GM12892 (cell line): ENCODE measurements at regions not wholly inside any gene's neighbourhood (a gene's known extent, or its start where the extent isn't known, plus 50 kb on each side); places are given as distances from the start of the nearest gene placed in this dataset.

Experiments
- DNase-seq: peaks from one replicate; pipeline ENCODE4 v3.0.0; 2011; ENCODE audit not compliant: insufficient read length
- FAIRE-seq: peaks from 2 replicates; lab custom pipeline; 2011; peaks lifted over from hg19 to GRCh38; lab: Jason Lieb, UNC
- POLR2A ChIP-seq: IDR thresholded peaks from 2 replicates; pipeline ENCODE4 v1.6.1; 2011; ENCODE audit warnings: low read depth, low read length, control low read depth
- POLR2AphosphoS5 ChIP-seq: IDR thresholded peaks from 2 replicates; pipeline ENCODE4 v1.6.1; 2011; ENCODE audit warnings: low read depth, low read length, control low read depth
- TAF1 ChIP-seq: IDR thresholded peaks from 2 replicates; pipeline ENCODE4 v1.6.1; 2011; ENCODE audit warnings: low read depth, mild to moderate bottlenecking, control low read depth, low read length, borderline replicate concordance

DNA sequence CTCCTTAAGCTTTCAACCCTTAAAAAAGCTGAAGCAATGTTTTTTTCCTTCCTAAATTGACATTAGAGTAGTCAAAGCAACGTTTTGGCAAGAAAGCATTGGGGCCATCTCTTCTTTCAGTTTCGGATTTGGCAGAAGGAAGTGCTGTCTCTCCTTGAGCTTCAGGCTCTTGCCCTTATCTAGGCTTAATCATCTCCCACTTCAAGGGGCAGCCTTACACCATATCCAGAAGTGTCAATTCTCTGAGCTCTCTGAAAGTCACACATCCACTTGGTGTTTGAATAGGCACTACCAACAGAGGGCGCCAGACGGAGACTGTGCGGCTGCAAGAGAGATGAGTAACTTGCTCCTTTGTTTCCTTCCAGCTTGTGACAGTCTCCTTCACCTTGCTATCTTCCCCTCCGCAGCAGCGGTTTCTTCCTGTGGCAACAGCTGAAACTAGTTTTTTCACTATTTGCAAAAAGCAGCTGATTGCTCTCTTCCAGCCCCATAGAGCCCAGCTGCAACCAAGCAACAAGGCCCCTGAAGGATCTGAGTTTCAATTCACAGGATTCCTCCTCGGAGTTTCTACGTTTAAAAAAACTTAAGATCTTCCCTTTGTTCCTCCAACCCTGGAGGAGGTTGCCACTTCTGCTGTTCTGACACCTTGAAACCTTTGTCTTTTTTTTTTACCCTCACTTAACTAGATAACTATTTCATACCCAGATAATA, 147.0 kb upstream of the SLCO3A1 start:
- DNase-seq (no peak), FAIRE-seq (no peak)
- TF ChIP-seq POLR2AphosphoS5 (no peak), POLR2A (no peak), TAF1 (no peak)

DNA sequence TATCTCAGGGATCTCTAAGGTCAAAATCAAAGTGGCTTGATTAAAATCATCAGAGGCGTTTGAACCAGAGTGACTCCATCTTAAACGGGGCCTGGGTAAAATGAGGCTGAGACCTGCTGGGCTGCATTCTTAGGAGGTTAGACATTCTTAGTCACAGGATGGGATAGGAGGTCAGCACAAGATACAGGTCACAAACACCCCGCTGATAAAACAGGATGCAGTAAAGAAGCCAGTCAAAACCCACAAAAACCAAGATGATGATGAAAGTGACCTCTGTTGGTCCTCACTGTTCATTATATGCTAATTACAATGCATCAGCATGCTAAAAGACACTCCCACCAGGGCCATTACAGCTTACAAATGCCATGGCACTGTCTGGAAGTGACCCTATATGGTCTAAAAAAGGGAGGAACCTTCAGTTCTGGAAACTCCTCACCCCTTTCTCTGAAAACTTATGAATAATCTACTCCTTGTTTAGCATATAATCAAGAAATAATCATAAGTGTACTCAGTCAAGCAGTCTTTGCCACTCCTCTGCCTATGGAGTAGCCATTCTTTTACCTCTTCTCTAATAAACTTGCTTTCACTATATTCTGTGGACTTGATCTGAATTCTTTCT, 143.3 kb upstream of the SLCO3A1 start:
- DNase-seq (no peak), FAIRE-seq (no peak)
- TF ChIP-seq POLR2AphosphoS5 (no peak), POLR2A (no peak), TAF1 (no peak)

DNA sequence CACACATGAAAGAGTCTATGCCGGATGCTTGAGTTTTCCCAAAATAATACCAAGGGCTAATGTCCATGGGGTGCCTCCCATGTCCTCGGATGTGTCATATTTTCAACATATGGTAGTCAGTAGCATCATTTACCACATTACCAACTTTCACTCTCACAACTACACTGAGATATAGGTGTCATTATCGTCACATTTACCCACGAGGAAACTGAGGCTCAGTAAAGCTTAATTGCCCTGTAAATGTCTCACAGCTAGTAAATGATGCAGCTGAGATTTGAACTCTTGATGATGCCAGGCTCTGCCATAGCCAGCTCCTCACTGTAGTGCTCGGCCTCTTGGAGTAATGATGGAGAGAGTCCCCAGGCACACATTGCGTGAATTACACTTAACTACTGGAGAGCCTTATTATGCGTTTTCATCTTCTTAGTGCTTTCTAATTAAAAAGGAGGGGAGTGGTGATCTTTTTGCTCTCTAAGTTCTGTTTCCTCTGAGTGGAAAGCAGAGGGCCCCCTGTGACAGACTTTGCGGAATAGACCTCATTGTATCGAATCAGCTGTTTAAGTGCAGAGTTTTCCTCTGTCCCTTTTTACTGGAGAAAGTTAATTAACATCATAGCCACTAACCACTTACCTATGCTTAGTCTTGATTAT, 142.0 kb upstream of the SLCO3A1 start:
- TF ChIP-seq POLR2A, result no peak
- TF ChIP-seq TAF1, result no peak
- no peak for TF ChIP-seq POLR2AphosphoS5
- DNase-seq (no peak), FAIRE-seq (no peak)

DNA sequence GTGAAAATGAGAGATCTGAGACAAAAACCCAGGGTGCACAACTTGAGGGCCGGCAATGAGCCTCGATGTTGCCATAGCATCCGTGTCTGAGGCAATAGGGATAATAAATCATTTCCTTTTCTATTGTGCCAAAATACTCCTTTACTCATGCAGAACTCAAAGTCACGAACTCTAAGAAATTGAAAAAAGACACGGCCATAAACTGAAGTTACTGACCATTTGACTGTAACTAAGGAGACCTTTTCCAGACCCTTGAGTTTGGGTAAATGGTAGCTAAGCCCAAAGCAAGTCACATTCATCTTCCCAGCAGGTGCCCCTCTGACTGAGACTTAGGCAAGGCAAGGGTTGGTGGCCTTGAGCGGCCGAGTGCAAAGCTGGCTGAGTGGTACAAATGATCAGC, 141.2 kb upstream of the SLCO3A1 start:
- DNase-seq (no peak), FAIRE-seq (no peak)
- TF ChIP-seq POLR2AphosphoS5, result no peak
- no peak for TF ChIP-seq POLR2A
- TF ChIP-seq TAF1, result no peak

DNA sequence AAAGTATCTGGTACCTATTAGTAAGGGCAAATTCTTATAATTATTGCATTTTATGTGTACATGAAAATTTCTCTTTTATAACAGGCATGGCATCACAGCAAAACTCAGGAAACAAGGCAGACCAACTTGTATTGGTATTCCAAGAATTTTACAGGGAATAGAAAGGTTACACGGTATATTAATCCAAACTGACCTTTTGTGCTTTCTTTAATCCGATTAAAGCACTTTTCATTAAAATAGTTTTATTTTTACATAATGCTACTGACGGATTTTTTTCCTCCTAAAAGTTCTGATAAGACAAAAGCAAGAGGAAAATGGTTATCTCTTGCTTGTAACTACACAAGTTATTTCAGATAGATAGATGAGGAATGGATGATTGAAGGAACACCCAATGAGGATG, 137.0 kb upstream of the SLCO3A1 start:
- no peak for FAIRE-seq
- no peak for DNase-seq
- TF ChIP-seq POLR2AphosphoS5 (no peak), POLR2A (no peak), TAF1 (no peak)

DNA sequence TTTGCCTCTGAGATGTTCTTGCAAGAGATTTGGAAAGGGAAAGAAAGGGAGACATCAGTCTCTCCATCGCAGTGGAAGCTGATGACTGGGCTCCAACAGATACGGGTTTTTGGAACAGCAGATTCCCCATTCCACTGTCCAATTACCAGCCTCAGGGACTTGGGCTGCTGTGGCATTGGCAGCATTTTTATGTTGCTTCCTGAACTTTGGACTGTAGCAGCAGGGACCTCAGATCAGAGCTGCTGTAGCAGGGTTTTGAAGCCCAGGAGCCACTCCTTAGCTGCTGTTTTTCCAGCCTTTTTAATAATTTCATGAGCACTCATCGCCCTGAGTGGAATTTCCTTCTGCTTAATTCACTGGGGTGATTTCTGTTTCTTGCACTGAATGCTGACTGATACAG, 135.7 kb upstream of the SLCO3A1 start:
- FAIRE-seq, result no peak
- TF ChIP-seq POLR2A, result no peak
- no peak for TF ChIP-seq TAF1
- no peak for TF ChIP-seq POLR2AphosphoS5
- DNase-seq, result no peak

DNA sequence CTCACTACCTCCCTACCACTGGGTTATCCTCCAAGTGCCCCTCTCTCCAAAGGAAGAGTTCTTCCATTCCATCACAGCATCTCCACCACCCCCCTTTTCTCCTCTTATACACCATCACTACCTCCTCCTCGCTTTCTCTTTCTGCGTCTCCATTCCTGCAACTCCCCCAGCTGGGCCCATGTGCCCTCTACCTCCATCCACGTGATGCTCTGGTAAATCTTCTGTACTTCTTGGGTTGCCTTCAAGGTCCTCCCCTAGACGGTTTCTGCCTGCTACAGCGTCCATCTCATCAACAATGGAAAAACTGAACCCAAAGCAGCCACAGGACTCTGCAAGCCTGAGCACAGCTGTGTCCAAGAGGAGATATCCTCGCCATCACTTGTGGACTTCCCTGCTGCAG, 129.5 kb upstream of the SLCO3A1 start:
- no peak for FAIRE-seq
- TF ChIP-seq TAF1 (no peak), POLR2A (no peak), POLR2AphosphoS5 (no peak)

DNA sequence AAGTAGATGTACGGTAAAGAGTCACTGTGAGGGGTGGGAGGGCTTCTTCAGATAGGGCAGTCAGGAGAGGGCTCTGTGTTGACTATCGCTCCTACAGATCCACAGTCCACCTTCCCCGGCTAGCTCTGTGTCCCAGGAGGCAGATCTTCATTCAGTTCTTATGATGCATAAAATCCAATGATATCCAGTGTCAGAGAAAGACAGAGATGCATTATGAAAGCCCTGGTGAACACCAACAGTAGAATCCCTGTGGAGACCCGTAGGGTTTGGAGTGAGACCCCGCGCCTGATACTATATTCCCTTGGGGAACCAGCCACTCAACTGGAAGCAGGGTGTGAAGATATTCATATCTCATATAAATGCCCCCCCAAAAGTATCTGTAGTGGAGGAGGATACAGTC, 119.8 kb upstream of the SLCO3A1 start:
- FAIRE-seq (no peak), DNase-seq (no peak)
- TF ChIP-seq TAF1 (no peak), POLR2AphosphoS5 (no peak), POLR2A (no peak)

More for the DNA sequence above, 129.5 kb upstream of the SLCO3A1 start:
- DNase-seq, result no peak

DNA sequence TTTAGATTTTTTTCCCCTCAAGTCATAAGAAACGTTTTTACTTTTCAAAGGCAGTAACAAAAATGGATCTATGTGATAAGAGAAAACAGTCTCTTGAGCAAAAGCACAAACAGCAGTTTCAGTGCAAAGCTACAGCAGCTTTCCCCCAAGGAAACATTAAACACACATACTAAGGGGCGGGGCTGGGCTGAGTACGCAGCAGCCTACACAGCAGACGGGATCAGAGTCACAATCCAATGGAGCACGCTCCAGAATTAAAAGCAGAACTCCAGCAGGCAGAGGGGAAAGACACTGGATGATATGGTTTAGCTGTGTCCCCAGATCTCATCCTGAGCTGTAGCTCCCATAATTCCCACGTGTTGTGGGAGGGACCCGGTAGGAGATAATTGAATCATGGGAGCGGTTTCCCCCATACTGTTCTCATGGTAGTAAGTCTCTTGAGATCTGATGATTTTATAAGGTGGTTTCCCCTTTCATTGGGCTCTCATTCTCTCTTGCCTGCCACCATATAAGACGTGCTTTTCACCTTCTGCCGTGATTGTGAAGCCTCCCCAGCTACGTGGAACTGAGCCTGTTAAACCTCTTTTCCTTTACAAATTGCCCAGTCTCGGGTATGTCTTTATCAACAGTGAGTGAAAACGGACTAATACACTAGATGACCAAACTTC, 116.2 kb upstream of the SLCO3A1 start:
- no peak for TF ChIP-seq POLR2AphosphoS5
- TF ChIP-seq TAF1, result no peak
- TF ChIP-seq POLR2A, result no peak
- FAIRE-seq (no peak), DNase-seq (no peak)

DNA sequence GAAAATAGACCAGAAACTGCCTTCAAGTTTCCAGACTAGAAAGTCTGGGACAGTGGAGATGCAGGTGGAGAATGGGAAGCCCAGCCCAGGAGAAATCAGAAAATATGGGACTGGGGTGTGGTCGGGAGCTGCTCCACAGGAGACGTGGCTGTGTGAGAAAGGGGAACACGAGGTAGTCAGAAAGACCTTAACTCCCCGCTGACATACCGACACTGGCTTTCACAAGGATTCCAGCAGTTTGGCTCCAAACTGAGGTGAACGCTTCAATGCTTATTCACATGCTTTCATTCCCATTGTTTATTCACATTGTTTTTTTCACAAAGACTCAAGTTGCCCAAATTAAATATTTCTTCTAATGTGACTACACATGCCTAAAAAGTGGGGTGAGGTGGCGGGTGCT, 111.5 kb upstream of the SLCO3A1 start:
- TF ChIP-seq TAF1 (no peak), POLR2AphosphoS5 (no peak), POLR2A (no peak)
- DNase-seq, result no peak
- no peak for FAIRE-seq

DNA sequence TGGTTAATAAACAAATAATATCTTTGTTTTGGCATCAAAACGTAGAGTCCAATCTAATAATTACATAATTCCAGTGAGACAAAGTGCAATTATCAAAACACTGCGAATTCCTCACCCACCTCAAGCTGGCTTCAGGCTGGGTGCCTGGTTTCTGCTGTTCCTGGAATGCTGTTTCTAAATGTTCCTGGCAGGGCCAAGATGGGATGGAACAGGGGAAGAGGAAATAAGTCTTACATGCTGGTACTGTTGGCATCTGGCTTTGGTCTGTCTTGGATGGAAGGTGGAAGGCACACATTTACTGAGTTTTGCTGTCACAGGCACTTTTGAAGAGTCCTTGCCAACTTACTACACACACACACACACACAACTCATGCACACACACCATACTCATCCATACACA, 101.9 kb upstream of the SLCO3A1 start:
- TF ChIP-seq POLR2AphosphoS5, result no peak
- TF ChIP-seq TAF1, result no peak
- TF ChIP-seq POLR2A, result no peak
- DNase-seq (no peak), FAIRE-seq (no peak)

DNA sequence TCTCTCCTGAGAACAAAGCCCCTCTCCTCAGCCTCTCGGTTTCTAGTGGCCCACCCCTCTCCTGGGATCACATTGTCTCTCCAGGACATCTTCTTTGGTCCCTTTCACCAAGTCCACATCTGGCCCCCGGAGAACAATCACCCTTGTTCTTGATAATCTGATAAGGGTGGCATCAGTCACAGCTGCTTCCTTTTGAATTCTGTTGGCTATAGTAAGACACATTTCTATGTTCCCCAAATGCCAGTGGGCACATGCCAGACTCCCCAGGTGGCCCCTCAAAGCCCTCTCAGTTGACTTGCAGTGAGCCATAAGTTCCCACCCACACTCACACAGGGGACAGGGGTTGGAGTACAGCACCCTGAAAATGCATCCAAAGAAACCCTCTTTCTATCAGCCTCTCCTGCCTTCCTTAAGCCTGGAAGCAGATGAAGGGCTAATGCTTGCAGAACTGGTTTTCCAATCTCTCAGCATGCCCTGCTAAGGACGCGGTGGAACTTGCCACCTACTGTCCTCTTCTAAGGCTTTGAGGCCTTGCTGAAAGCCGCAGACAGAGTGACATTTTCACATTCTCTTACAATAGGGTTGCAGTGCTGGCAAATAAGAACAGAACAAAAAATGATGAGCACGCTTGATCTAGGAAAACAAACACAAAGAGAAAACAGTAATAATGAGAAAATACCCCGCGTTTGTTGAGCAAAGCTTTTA, 101.3 kb upstream of the SLCO3A1 start:
- TF ChIP-seq POLR2AphosphoS5, result no peak
- no peak for TF ChIP-seq TAF1
- TF ChIP-seq POLR2A, result no peak
- DNase-seq (no peak), FAIRE-seq (no peak)
